ENCODE measurements at regions not wholly inside any gene's neighbourhood (a gene's known extent, or its start where the extent isn't known, plus 50 kb on each side); places are given as distances from the start of the nearest gene placed in this dataset.

GRCh38 chr19:29401712-29402421, 123.9 kb upstream of the VSTM2B start:
- DNase-seq, result no peak

GRCh38 chr19:29402563-29402962, 123.2 kb upstream of the VSTM2B start:
- no peak for DNase-seq

GRCh38 chr19:29404015-29404414, 121.8 kb upstream of the VSTM2B start:
- no peak for DNase-seq

GRCh38 chr19:29404951-29405727, 120.7 kb upstream of the VSTM2B start:
- peak; percentile 10 to 34 for DNase-seq

GRCh38 chr19:29405728-29405995, 120.1 kb upstream of the VSTM2B start:
- DNase-seq, result no peak

GRCh38 chr19:29409076-29409862, 116.5 kb upstream of the VSTM2B start:
- DNase-seq, result no peak

- no peak for DNase-seq
Measured at GRCh38 chr19:29410601-29411000, 115.2 kb upstream of the VSTM2B start.

GRCh38 chr19:29411113-29411581, 114.6 kb upstream of the VSTM2B start:
- no peak for DNase-seq

- DNase-seq, result no peak
Measured at GRCh38 chr19:29413435-29413834, 112.4 kb upstream of the VSTM2B start.

GRCh38 chr19:29415507-29415906, 110.3 kb upstream of the VSTM2B start:
- DNase-seq, result peak in 1 of 2 experiments; percentile 11

GRCh38 chr19:29417048-29417447, 108.7 kb upstream of the VSTM2B start:
- no peak for DNase-seq

GRCh38 chr19:29418201-29418600, 107.6 kb upstream of the VSTM2B start:
- no peak for DNase-seq

- no peak for DNase-seq
Measured at GRCh38 chr19:29420065-29420464, 105.7 kb upstream of the VSTM2B start.

- no peak for DNase-seq
Measured at GRCh38 chr19:29420482-29421195, 105.2 kb upstream of the VSTM2B start.

GRCh38 chr19:29421196-29421545, 104.6 kb upstream of the VSTM2B start:
- no peak for DNase-seq

GRCh38 chr19:29422047-29422446, 103.7 kb upstream of the VSTM2B start:
- DNase-seq, result no peak

GRCh38 chr19:29422486-29423085, 103.2 kb upstream of the VSTM2B start:
- no peak for DNase-seq

GRCh38 chr19:29428071-29428470, 97.7 kb upstream of the VSTM2B start:
- no peak for DNase-seq

- DNase-seq, result no peak
Measured at GRCh38 chr19:29429021-29429420, 96.8 kb upstream of the VSTM2B start.

- DNase-seq, result no peak
Measured at GRCh38 chr19:29429581-29429980, 96.2 kb upstream of the VSTM2B start.

- DNase-seq, result no peak
Measured at GRCh38 chr19:29431332-29431731, 94.5 kb upstream of the VSTM2B start.

- no peak for DNase-seq
Measured at GRCh38 chr19:29432677-29433076, 93.1 kb upstream of the VSTM2B start.

- DNase-seq, result no peak
Measured at GRCh38 chr19:29436591-29437103, 89.1 kb upstream of the VSTM2B start.
